Stimulated activated CD4-positive, alpha-beta T cell treated with anti-CD3 and anti-CD28 coated beads, Interleukin-2, amount 100 ng/mL, for 24 hours (primary cell): ENCODE measurements at regions not wholly inside any gene's neighbourhood (a gene's known extent, or its start where the extent isn't known, plus 50 kb on each side); places are given as distances from the start of the nearest gene placed in this dataset.
"Not testable (repeated sequence)": the region's sequence is repeated elsewhere in the genome, so short reads cannot be mapped to it uniquely, and the experiment has no call there.

Source experiments
- DNase-seq, 2 donors: peaks; one replicate each; pipeline ENCODE4 v3.0.0-alpha.2; 2020

DNA sequence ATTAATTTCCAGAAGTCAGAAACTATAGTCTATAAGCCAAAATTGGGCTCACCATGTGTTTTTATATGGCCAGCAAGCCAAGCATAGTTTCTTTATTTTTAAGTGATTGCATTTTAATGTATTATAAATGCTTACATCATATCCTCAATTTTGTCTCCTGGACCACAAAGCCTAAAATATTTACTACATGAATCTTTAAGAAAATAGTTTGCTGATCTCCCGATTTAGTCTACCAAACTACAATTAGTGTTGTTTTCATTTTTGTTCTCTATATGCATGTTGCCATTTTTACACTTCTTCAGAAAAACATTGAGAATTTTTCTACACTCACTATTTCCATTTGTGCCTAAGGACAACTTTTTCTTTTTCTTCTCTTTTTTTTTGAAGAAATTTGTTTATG, 954.5 kb upstream of the ADAMTS5 start:
- DNase-seq = not testable (repeated sequence)

GRCh38 chr21:27917966-27918365, 951.1 kb upstream of the ADAMTS5 start:
- DNase-seq = not testable (repeated sequence)

- DNase-seq = not testable (repeated sequence)
These were observed 949.4 kb upstream of the ADAMTS5 start for GRCh38 chr21:27916326-27916725.

DNA sequence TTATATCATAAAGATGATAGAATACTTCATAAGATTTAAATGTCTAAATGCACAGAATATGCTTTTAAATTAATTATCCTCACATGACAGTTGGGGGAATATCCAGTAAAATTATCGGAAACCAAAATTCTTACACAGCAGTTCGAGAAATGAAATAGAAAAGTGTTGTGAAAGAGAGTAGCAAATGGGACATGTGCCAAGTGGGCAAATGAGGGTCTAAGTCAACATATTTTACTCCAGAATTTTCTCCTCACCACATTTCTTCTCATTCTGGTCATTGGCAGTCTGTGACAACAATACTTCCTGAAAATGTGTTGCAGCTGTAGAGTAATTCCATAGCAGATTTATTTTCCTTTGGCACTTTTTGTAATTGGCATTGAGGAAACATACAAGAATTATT, 945.2 kb upstream of the ADAMTS5 start:
- not testable (repeated sequence) for DNase-seq

DNA sequence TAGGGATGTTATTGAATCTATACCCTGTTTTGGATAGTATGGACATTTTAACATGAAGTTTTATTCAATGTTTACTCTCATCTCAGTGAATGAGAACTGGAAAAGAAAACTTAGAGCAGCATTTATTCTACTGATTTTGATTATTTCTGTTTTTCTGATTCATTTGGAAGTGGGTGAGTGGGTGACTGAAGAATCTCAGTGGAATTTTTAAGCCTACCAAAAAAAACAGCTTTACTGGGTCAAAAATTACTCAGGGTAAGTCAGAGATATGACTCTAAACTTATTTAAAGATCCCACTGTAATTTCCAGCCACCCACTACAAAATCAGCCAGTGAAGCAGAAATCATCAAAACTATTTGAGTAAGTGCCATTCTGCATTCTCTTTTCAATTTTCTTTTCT, 942.6 kb upstream of the ADAMTS5 start:
- not testable (repeated sequence) for DNase-seq

GRCh38 chr21:27908816-27909215, 941.9 kb upstream of the ADAMTS5 start:
- DNase-seq = not testable (repeated sequence)

DNA sequence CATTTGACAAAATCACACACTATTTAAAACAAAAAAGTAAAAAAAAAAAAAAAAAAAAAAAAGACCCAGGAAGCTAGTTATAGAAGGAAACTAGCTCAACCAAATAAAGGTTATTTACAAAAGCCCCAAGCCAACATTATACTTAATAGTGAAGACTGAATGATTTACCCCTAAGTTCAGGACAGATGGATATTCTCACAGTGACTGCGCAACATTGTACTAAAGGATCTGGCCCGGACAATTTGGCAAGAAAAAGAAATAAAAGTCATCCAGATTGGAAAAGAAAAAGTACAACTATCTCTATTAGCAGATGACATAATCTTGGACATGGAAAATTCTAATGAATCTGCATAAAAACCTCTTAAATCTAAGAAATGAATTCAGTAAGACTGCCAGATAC, 936.0 kb upstream of the ADAMTS5 start:
- not testable (repeated sequence) for DNase-seq

- DNase-seq = not testable (repeated sequence)
These were observed 926.7 kb upstream of the ADAMTS5 start for GRCh38 chr21:27893619-27894018.

DNA sequence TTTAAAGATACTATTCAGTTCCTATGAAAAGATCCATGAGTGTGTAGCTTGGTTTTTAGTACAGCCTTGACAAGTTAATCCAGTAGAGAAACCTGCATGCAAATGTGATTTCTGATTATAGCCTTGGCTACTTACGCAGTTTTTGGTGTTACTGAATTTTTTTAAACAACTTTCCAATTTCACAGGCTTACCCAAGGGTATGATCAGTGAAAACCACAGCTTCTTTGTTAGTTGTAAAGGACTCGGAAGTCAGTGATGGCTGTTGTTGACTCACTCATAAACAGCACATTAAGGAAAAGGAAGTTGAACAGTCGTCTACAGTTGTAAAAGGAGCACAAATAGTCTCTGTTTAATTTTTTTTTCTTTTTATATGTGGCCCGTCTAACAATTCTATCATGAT, 924.6 kb upstream of the ADAMTS5 start:
- not testable (repeated sequence) for DNase-seq

GRCh38 chr21:27887808-27888455, 921.0 kb upstream of the ADAMTS5 start:
- not testable (repeated sequence) for DNase-seq

- no peak for DNase-seq
These were observed 918.4 kb upstream of the ADAMTS5 start for GRCh38 chr21:27885296-27885711.

DNA sequence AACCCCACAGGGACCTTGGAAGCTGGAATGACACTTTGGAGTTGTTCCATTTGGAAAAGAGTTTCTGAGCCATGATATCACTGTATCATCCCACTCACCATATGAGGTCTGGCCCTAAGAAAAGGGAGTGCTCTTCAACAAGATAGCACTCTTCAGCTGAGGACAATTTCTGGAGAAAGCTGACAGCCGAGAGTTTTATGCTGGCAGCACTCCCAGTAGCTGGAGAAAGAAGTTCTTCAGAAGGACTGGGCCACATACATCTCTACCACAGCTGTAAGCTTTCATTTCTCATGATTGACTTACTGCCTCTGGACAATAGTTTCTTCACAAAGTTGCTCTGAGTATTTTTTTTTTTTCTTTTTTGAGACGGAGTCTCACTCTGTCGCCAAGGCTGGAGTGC, 914.4 kb upstream of the ADAMTS5 start:
- not testable (repeated sequence) for DNase-seq

GRCh38 chr21:27872411-27872810, 905.5 kb upstream of the ADAMTS5 start:
- DNase-seq = not testable (repeated sequence)

- not testable (repeated sequence) for DNase-seq
These were observed 903.9 kb upstream of the ADAMTS5 start for GRCh38 chr21:27870755-27871154.

- not testable (repeated sequence) for DNase-seq
These were observed 893.5 kb upstream of the ADAMTS5 start for GRCh38 chr21:27860314-27860955.

- not testable (repeated sequence) for DNase-seq
These were observed 891.4 kb upstream of the ADAMTS5 start for GRCh38 chr21:27858053-27858825.

DNA sequence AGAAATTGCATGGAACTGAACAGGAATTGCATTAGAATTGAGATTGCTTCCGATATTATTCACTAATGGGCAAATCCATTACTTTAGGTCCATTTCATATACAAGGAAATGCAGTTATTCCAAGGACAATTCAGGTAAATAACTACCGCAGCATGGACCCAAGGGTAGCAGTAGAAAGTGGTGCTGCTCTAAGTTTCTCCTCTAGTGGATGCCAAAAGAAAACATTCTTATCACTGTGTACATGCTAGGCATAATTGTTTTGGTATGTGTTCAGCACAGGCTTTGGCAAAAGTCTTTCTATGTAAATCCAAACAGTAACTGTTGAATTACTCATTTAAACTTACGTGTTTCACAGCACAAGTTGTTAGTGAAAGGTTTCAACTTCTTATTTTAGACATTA, 890.1 kb upstream of the ADAMTS5 start:
- not testable (repeated sequence) for DNase-seq

- DNase-seq = no peak
These were observed 874.3 kb upstream of the ADAMTS5 start for GRCh38 chr21:27841084-27841672.

- DNase-seq = no peak
These were observed 873.4 kb upstream of the ADAMTS5 start for GRCh38 chr21:27840262-27840661.

GRCh38 chr21:27839512-27840115, 872.7 kb upstream of the ADAMTS5 start:
- DNase-seq = no peak

GRCh38 chr21:27838573-27838972, 871.7 kb upstream of the ADAMTS5 start:
- DNase-seq = no peak

GRCh38 chr21:27837936-27838335, 871.0 kb upstream of the ADAMTS5 start:
- no peak for DNase-seq

GRCh38 chr21:27833298-27833697, 866.4 kb upstream of the ADAMTS5 start:
- no peak for DNase-seq
